ENCODE measurements at regions not wholly inside any gene's neighbourhood (a gene's known extent, or its start where the extent isn't known, plus 50 kb on each side); places are given as distances from the start of the nearest gene placed in this dataset.
A peak's percentile ranks its signal among the peaks of the same experiment; 100 is the strongest.
"Not testable (repeated sequence)": the region's sequence is repeated elsewhere in the genome, so short reads cannot be mapped to it uniquely, and the experiment has no call there.

- not testable (repeated sequence) for DNase-seq
Measured at GRCh38 chr13:86253497-86253896, 454.3 kb upstream of the SLITRK6 start.

GRCh38 chr13:86255820-86256219 is 456.6 kb upstream of the SLITRK6 start:
- not testable (repeated sequence) for DNase-seq

- peak; percentile 20 for DNase-seq
Measured at GRCh38 chr13:86269511-86269910, 470.3 kb upstream of the SLITRK6 start.

- DNase-seq, result no peak
Measured at GRCh38 chr13:86282442-86282841, 483.2 kb upstream of the SLITRK6 start.

- DNase-seq, result no peak
Measured at GRCh38 chr13:86283031-86283430, 483.8 kb upstream of the SLITRK6 start.

GRCh38 chr13:86298725-86299124 is 499.5 kb upstream of the SLITRK6 start:
- no peak for DNase-seq

GRCh38 chr13:86299128-86299527 is 499.9 kb upstream of the SLITRK6 start:
- no peak for DNase-seq

- no peak for DNase-seq
Measured at GRCh38 chr13:86309881-86310280, 510.7 kb upstream of the SLITRK6 start.

- DNase-seq, result no peak
Measured at GRCh38 chr13:86313421-86313820, 514.2 kb upstream of the SLITRK6 start.

- DNase-seq, result no peak
Measured at GRCh38 chr13:86318450-86318849, 519.2 kb upstream of the SLITRK6 start.

GRCh38 chr13:86324191-86324590 is 525.0 kb upstream of the SLITRK6 start:
- no peak for DNase-seq

GRCh38 chr13:86355301-86355700 is 556.1 kb upstream of the SLITRK6 start:
- DNase-seq, result no peak

- DNase-seq, result no peak
Measured at GRCh38 chr13:86357106-86357505, 557.9 kb upstream of the SLITRK6 start.

GRCh38 chr13:86363749-86364148 is 564.5 kb upstream of the SLITRK6 start:
- DNase-seq, result not testable (repeated sequence)

- DNase-seq, result no peak
Measured at GRCh38 chr13:86368924-86369323, 569.7 kb upstream of the SLITRK6 start.

GRCh38 chr13:86377451-86377850 is 578.2 kb upstream of the SLITRK6 start:
- no peak for DNase-seq

- DNase-seq, result no peak
Measured at GRCh38 chr13:86378628-86379027, 579.4 kb upstream of the SLITRK6 start.

GRCh38 chr13:86383151-86383550 is 583.9 kb upstream of the SLITRK6 start:
- no peak for DNase-seq

- no peak for DNase-seq
Measured at GRCh38 chr13:86383561-86383960, 584.3 kb upstream of the SLITRK6 start.

- DNase-seq, result no peak
Measured at GRCh38 chr13:86397635-86398034, 598.4 kb upstream of the SLITRK6 start.

- DNase-seq, result no peak
Measured at GRCh38 chr13:86399572-86399971, 600.4 kb upstream of the SLITRK6 start.

GRCh38 chr13:86402500-86402899 is 603.3 kb upstream of the SLITRK6 start:
- no peak for DNase-seq

- DNase-seq, result no peak
Measured at GRCh38 chr13:86403181-86403580, 604.0 kb upstream of the SLITRK6 start.

GRCh38 chr13:86409466-86410241 is 610.4 kb upstream of the SLITRK6 start:
- no peak for DNase-seq

GRCh38 chr13:86425170-86425815 is 626.1 kb upstream of the SLITRK6 start:
- no peak for DNase-seq

Measured in MV-4-11 (cell line).